ENCODE measurements at regions not wholly inside any gene's neighbourhood (a gene's known extent, or its start where the extent isn't known, plus 50 kb on each side); places are given as distances from the start of the nearest gene placed in this dataset.
"Not testable (repeated sequence)": the region's sequence is repeated elsewhere in the genome, so short reads cannot be mapped to it uniquely, and the experiment has no call there.

DNA sequence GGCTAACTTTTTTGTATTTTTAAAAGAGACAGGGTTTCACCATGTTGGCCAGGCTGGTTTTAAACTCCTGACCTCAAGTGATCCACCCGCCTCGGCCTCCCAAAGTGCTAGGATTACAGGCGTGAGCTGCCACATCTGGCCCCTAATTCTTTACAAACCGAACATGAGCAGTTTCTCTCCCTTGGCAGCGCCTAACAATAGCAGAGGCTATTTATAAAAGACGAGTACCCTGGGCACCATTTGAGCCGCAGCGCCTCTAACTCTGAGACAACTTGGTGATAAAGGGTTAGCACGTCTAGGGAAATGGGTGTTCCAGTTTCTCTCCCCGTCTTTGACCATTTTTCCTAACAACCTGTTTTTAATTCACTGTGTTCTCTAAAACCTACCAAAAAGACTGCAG lies 168.2 kb upstream of the KL start:
- not testable (repeated sequence) for TF ChIP-seq POLR2AphosphoS5 (IDR thresholded peaks at IDR 0.05; ENCODE audit: borderline replicate concordance, low read depth, low read length); EZH2 (IDR thresholded peaks at IDR 0.05); FOXP2 (optimal IDR thresholded peaks at IDR 0.05; ENCODE audit: control extremely low read depth, extremely low read length, insufficient read depth)
